ENCODE measurements at regions not wholly inside any gene's neighbourhood (a gene's known extent, or its start where the extent isn't known, plus 50 kb on each side); places are given as distances from the start of the nearest gene placed in this dataset.

DNA sequence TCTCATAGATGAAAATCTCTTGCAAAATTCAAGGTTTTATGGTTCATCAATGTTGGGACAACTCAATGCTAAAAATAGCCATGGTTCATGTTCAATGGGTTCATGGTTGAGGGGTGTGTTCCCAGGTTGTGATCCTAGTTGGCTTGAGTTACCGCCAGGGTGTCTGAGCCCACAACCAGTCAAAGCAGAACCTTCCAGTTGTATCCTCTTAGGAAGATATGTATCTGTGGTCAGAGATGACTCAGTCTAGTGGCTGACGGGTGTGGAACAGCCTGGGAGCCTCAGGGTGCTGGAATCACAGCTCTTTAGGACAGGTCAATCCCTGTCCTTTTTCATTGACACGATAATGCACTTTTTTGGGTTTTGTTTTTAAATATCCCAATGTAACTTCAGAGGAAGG, 192.3 kb upstream of the NR3C2 start:
- Histone ChIP-seq H3K27ac (no peak overlapping the region), H3K4me1 (ENCODE audit: insufficient read depth) (no peaks in the 10 kb centered on the region), H3K27me3 (no peaks in the 10 kb centered on the region), H3K4me3 (no peak overlapping the region), H3K36me3 (no peaks in the 10 kb centered on the region), H3K9me3 (peaks cover 0 to 5% of the 10 kb centered on the region in 2 donors)
- DNase-seq = no peak
- intact Hi-C loops (cut with DNase I) = no loop called here
- 85 to 94% (median 92%) methylated on average over 3 of the region's 3 CpGs for WGBS, 3 donors
- TF ChIP-seq POLR2A (IDR thresholded peaks at IDR 0.05) (no peak), EP300 (IDR thresholded peaks at IDR 0.05) (no peak), CTCF (IDR thresholded peaks at IDR 0.05) (no peak)

GRCh38 chr4:148633720-148634119, 191.5 kb upstream of the NR3C2 start:
- no peaks in the 10 kb centered on the region for H3K36me3 ChIP-seq
- DNase-seq = no peak
- intact Hi-C loops (cut with DNase I) = no loop called here
- H3K27me3 ChIP-seq = no peaks in the 10 kb centered on the region
- H3K4me3 ChIP-seq = no peak overlapping the region
- no peaks in the 10 kb centered on the region for H3K4me1 ChIP-seq (ENCODE audit: insufficient read depth)
- TF ChIP-seq POLR2A (IDR thresholded peaks at IDR 0.05) (no peak), CTCF (IDR thresholded peaks at IDR 0.05) (no peak), EP300 (IDR thresholded peaks at IDR 0.05) (no peak)
- no peak overlapping the region for H3K27ac ChIP-seq
- peaks cover 0 to 5% of the 10 kb centered on the region in 2 donors for H3K9me3 ChIP-seq
- WGBS, 3 donors = 91 to 94% (median 92%) methylated on average over 3 of the region's 3 CpGs

DNA sequence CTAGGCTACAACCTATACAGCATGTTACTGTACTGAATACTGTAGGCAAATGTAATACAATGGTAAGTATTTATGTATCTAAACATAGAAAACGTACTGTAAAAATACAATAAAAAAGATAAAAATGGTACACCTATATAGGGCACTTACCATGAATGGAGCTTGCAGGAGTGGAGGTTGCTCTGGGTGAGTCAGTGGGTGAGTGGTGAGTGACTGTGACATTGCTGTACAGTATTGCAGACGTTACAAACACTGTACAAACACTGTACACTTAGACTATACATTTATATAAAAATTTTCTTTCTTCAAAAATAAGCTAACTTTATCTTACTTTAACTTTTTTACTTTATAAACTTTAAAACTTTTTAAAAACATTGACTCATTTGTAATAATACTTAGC, 190.3 kb upstream of the NR3C2 start:
- WGBS, 3 donors = 82 to 85% (median 85%) methylated on average over 2 of the region's 2 CpGs
- Histone ChIP-seq H3K27me3 (no peaks in the 10 kb centered on the region), H3K36me3 (no peaks in the 10 kb centered on the region), H3K4me3 (no peak overlapping the region), H3K9me3 (peaks cover 0 to 5% of the 10 kb centered on the region in 2 donors), H3K4me1 (ENCODE audit: insufficient read depth) (no peaks in the 10 kb centered on the region), H3K27ac (no peak overlapping the region)
- intact Hi-C loops (cut with DNase I) = no loop called here
- no peak for TF ChIP-seq EP300 (IDR thresholded peaks at IDR 0.05)
- TF ChIP-seq POLR2A (IDR thresholded peaks at IDR 0.05) = no peak
- no peak for TF ChIP-seq CTCF (IDR thresholded peaks at IDR 0.05)
- no peak for DNase-seq

- H3K27me3 ChIP-seq = no peaks in the 10 kb centered on the region
- no peak for DNase-seq
- H3K4me1 ChIP-seq (ENCODE audit: insufficient read depth) = no peaks in the 10 kb centered on the region
- 86 to 98% (median 97%) methylated on average over 1 of the region's 1 CpG for WGBS, 3 donors
- H3K9me3 ChIP-seq = no peaks in the 10 kb centered on the region
- no peak overlapping the region for H3K4me3 ChIP-seq
- no peak for TF ChIP-seq EP300 (IDR thresholded peaks at IDR 0.05)
- TF ChIP-seq POLR2A (IDR thresholded peaks at IDR 0.05) = no peak
- no peak for TF ChIP-seq CTCF (IDR thresholded peaks at IDR 0.05)
- no peaks in the 10 kb centered on the region for H3K36me3 ChIP-seq
- intact Hi-C loops (cut with DNase I) = no loop called here
- no peak overlapping the region for H3K27ac ChIP-seq
These were observed 187.8 kb upstream of the NR3C2 start for GRCh38 chr4:148630051-148630450.

GRCh38 chr4:148618856-148619255, 176.6 kb upstream of the NR3C2 start:
- TF ChIP-seq CTCF (IDR thresholded peaks at IDR 0.05) (no peak), EP300 (IDR thresholded peaks at IDR 0.05) (no peak), POLR2A (IDR thresholded peaks at IDR 0.05) (no peak)
- DNase-seq = no peak
- intact Hi-C loops (cut with DNase I) = no loop called here
- no peaks in the 10 kb centered on the region for H3K4me1 ChIP-seq (ENCODE audit: insufficient read depth)
- H3K4me3 ChIP-seq = no peak overlapping the region
- no peaks in the 10 kb centered on the region for H3K27me3 ChIP-seq
- no peaks in the 10 kb centered on the region for H3K36me3 ChIP-seq
- H3K27ac ChIP-seq = no peak overlapping the region
- no peaks in the 10 kb centered on the region for H3K9me3 ChIP-seq
